ENCODE measurements at regions not wholly inside any gene's neighbourhood (a gene's known extent, or its start where the extent isn't known, plus 50 kb on each side); places are given as distances from the start of the nearest gene placed in this dataset.

GRCh38 chr6:22204153-22204552 lies 92.7 kb downstream of the PRL start:
- no peak for TF ChIP-seq CEBPB (IDR thresholded peaks at IDR 0.05)
- no peak for TF ChIP-seq TAF1 (IDR thresholded peaks at IDR 0.05; ENCODE audit: low read depth)
- TF ChIP-seq EGR1 (IDR thresholded peaks at IDR 0.05), result no peak
- no peak for TF ChIP-seq USF1 (IDR thresholded peaks at IDR 0.05)
- no peak for TF ChIP-seq YY1 (IDR thresholded peaks at IDR 0.05; ENCODE audit: low read depth)
- TF ChIP-seq TEAD4 (IDR thresholded peaks at IDR 0.05), result no peak
- TF ChIP-seq MAX (IDR thresholded peaks at IDR 0.05), result no peak
- no peak for TF ChIP-seq RAD21 (IDR thresholded peaks at IDR 0.05; ENCODE audit: low read depth)
- no peak for TF ChIP-seq TCF12 (IDR thresholded peaks at IDR 0.05; ENCODE audit: low read depth)
- TF ChIP-seq ZBTB7A (IDR thresholded peaks at IDR 0.05; ENCODE audit: low read depth), result no peak
- no peak for TF ChIP-seq REST (IDR thresholded peaks at IDR 0.05; ENCODE audit: low read depth)
- no peak for TF ChIP-seq EP300 (IDR thresholded peaks at IDR 0.05; ENCODE audit: borderline replicate concordance)
- TF ChIP-seq FOXM1 (IDR thresholded peaks at IDR 0.05; ENCODE audit: borderline replicate concordance, low read depth), result no peak
- TF ChIP-seq CREB1 (IDR thresholded peaks at IDR 0.05; ENCODE audit: low read depth), result no peak
- TF ChIP-seq NFIC (IDR thresholded peaks at IDR 0.05), result no peak

- no peak for TF ChIP-seq TCF12 (IDR thresholded peaks at IDR 0.05; ENCODE audit: low read depth)
- TF ChIP-seq ZBTB7A (IDR thresholded peaks at IDR 0.05; ENCODE audit: low read depth), result no peak
- no peak for TF ChIP-seq CEBPB (IDR thresholded peaks at IDR 0.05)
- no peak for TF ChIP-seq TAF1 (IDR thresholded peaks at IDR 0.05; ENCODE audit: low read depth)
Measured at GRCh38 chr6:22205266-22205665, 91.6 kb downstream of the PRL start.

GRCh38 chr6:22206106-22206505 lies 90.7 kb downstream of the PRL start:
- no peak for TF ChIP-seq REST (IDR thresholded peaks at IDR 0.05; ENCODE audit: low read depth)
- TF ChIP-seq EP300 (IDR thresholded peaks at IDR 0.05; ENCODE audit: borderline replicate concordance), result no peak
- TF ChIP-seq FOXM1 (IDR thresholded peaks at IDR 0.05; ENCODE audit: borderline replicate concordance, low read depth), result no peak
- no peak for TF ChIP-seq TCF12 (IDR thresholded peaks at IDR 0.05; ENCODE audit: low read depth)
- TF ChIP-seq MAX (IDR thresholded peaks at IDR 0.05), result no peak
- no peak for TF ChIP-seq NFIC (IDR thresholded peaks at IDR 0.05)
- TF ChIP-seq EGR1 (IDR thresholded peaks at IDR 0.05), result no peak
- no peak for TF ChIP-seq TAF1 (IDR thresholded peaks at IDR 0.05; ENCODE audit: low read depth)
- no peak for TF ChIP-seq CEBPB (IDR thresholded peaks at IDR 0.05)
- TF ChIP-seq USF1 (IDR thresholded peaks at IDR 0.05), result no peak
- TF ChIP-seq TEAD4 (IDR thresholded peaks at IDR 0.05), result no peak

GRCh38 chr6:22208026-22208425 lies 88.8 kb downstream of the PRL start:
- no peak for TF ChIP-seq NFIC (IDR thresholded peaks at IDR 0.05)
- no peak for TF ChIP-seq FOXM1 (IDR thresholded peaks at IDR 0.05; ENCODE audit: borderline replicate concordance, low read depth)
- no peak for TF ChIP-seq ZBTB7A (IDR thresholded peaks at IDR 0.05; ENCODE audit: low read depth)
- no peak for TF ChIP-seq USF1 (IDR thresholded peaks at IDR 0.05)
- TF ChIP-seq REST (IDR thresholded peaks at IDR 0.05; ENCODE audit: low read depth), result no peak

GRCh38 chr6:22214314-22214713 lies 82.5 kb downstream of the PRL start:
- TF ChIP-seq REST (IDR thresholded peaks at IDR 0.05; ENCODE audit: low read depth), result no peak
- TF ChIP-seq USF1 (IDR thresholded peaks at IDR 0.05), result no peak
- TF ChIP-seq EGR1 (IDR thresholded peaks at IDR 0.05), result no peak
- no peak for TF ChIP-seq CREB1 (IDR thresholded peaks at IDR 0.05; ENCODE audit: low read depth)
- TF ChIP-seq YY1 (IDR thresholded peaks at IDR 0.05; ENCODE audit: low read depth), result no peak
